A549 (cell line): ENCODE measurements at regions not wholly inside any gene's neighbourhood (a gene's known extent, or its start where the extent isn't known, plus 50 kb on each side); places are given as distances from the start of the nearest gene placed in this dataset.

Source experiments
- ATAC-seq, 2 experiments: fragments of 200-7000 bp in 1 of 2; fragments of >200 bp in 1 of 2; cut with Nextera tagmentation in 1 of 2; cut with Tn5 transposase in 1 of 2; 3 replicates each; pipeline versions ENCODE4 v1.8.0 to v1.9.1; 2018 to 2020; ENCODE audit warnings: mild to moderate bottlenecking in 1 of 2, moderate library complexity in 1 of 2
- CTCF ChIA-PET: fragments of 300-600 bp; sonication (Branson Sonifier 250); formaldehyde crosslinking; extraction: SDS; loops from one replicate; lab custom pipeline; 2021; ENCODE audit warnings: antibody characterized with exemption, inconsistent platforms; lab: Yijun Ruan, JAX
- POLR2A ChIA-PET: fragments of 350-600 bp; formaldehyde crosslinking; extraction: SDS; loops from one replicate; lab custom pipeline; 2021; ENCODE audit warnings: antibody characterized with exemption, inconsistent platforms; lab: Yijun Ruan, JAX
- DNase-seq, 2 experiments: peaks; one replicate each; pipeline versions ENCODE4 v3.0.0 to v3.0.0-alpha.2; 2011 to 2016; ENCODE audit warnings: low read depth in 1 of 2, low spot score in 1 of 2
- FAIRE-seq: peaks from 2 replicates; lab custom pipeline; 2011; peaks lifted over from hg19 to GRCh38; lab: Jason Lieb, UNC
- H3K27ac ChIP-seq, 2 experiments: fragments of >200 bp; sonication (Bioruptor Twin); formaldehyde crosslinking; 3 replicates each; pipeline ENCODE4 v1.5.1; 2016 to 2017
- H3K4me1 ChIP-seq: fragments of >200 bp; sonication (Bioruptor Twin); formaldehyde crosslinking; 3 replicates; pipeline ENCODE4 v1.6.1; 2016
- H3K4me2 ChIP-seq: fragments of >200 bp; sonication (Bioruptor Twin); formaldehyde crosslinking; 3 replicates; pipeline ENCODE4 v1.6.1; 2016
- H3K4me3 ChIP-seq: fragments of >200 bp; sonication (Bioruptor Twin); formaldehyde crosslinking; 3 replicates; pipeline ENCODE4 v1.5.1; 2016
- H3K9me3 ChIP-seq: fragments of >200 bp; sonication (Bioruptor Twin); formaldehyde crosslinking; 3 replicates; pipeline ENCODE4 v1.6.1; 2016
- ATOH8 ChIP-seq: fragments of 250-450 bp; sonication (Bioruptor Pico); IDR thresholded peaks from 2 replicates; pipeline ENCODE4 v1.5.0; 2020; ENCODE audit warnings: low read depth, mild to moderate bottlenecking, moderate library complexity
- CBX2 ChIP-seq: fragments of 200-600 bp; sonication (generic); IDR thresholded peaks from 2 replicates; pipeline ENCODE4 v1.6.1; 2016; ENCODE audit warnings: low read depth, mild to moderate bottlenecking, borderline replicate concordance
- CBX8 ChIP-seq: fragments of 200-600 bp; sonication (generic); IDR thresholded peaks from 2 replicates; pipeline ENCODE4 v1.6.1; 2016
- CHD2 ChIP-seq: fragments of 150-350 bp; IDR thresholded peaks from 2 replicates; pipeline ENCODE4 v1.6.1; 2014; ENCODE audit warnings: low read length; ENCODE audit not compliant: partially characterized antibody
- CHD4 ChIP-seq: fragments of 200-600 bp; sonication (generic); IDR thresholded peaks from 2 replicates; pipeline ENCODE4 v1.6.1; 2016; ENCODE audit warnings: antibody characterized with exemption, mild to moderate bottlenecking, borderline replicate concordance
- EHF ChIP-seq: fragments of 250-450 bp; sonication (Bioruptor Pico); IDR thresholded peaks from 2 replicates; pipeline ENCODE4 v1.5.0; 2020; ENCODE audit warnings: mild to moderate bottlenecking
- GATA3 ChIP-seq: IDR thresholded peaks from 2 replicates; pipeline ENCODE4 v1.6.1; 2012; ENCODE audit warnings: borderline replicate concordance
- HDAC2 ChIP-seq: fragments of 200-600 bp; sonication (generic); IDR thresholded peaks from 2 replicates; pipeline ENCODE4 v1.6.1; 2016
- HOXA7 ChIP-seq: fragments of 250-450 bp; sonication (Bioruptor Pico); IDR thresholded peaks from 2 replicates; pipeline ENCODE4 v1.5.0; 2020; ENCODE audit warnings: mild to moderate bottlenecking, moderate library complexity
- HOXB5 ChIP-seq: fragments of 250-450 bp; sonication (Bioruptor Pico); IDR thresholded peaks from 2 replicates; pipeline ENCODE4 v1.5.0; 2020; ENCODE audit warnings: mild to moderate bottlenecking, moderate library complexity
- JUNB ChIP-seq: fragments of >200 bp; sonication (Bioruptor Twin); formaldehyde crosslinking; IDR thresholded peaks from 2 replicates; pipeline ENCODE4 v1.6.1; 2016
- NPAS2 ChIP-seq: fragments of 250-450 bp; sonication (Bioruptor Pico); IDR thresholded peaks from 2 replicates; pipeline ENCODE4 v1.8.0; 2022; ENCODE audit warnings: mild to moderate bottlenecking, moderate library complexity, borderline replicate concordance
- RAD21 ChIP-seq, 2 experiments: fragments of >200 bp in 1 of 2; sonication (Bioruptor Twin) in 1 of 2; formaldehyde crosslinking in 1 of 2; IDR thresholded peaks in 1 of 2; conservative IDR thresholded peaks in 1 of 2; 2 replicates in 1 of 2; 3 replicates in 1 of 2; pipeline ENCODE4 v1.6.1; 2012 to 2018; ENCODE audit warnings: inconsistent platforms in 1 of 2
- SMC3 ChIP-seq: fragments of >200 bp; sonication (Bioruptor Twin); formaldehyde crosslinking; IDR thresholded peaks from 3 replicates; pipeline ENCODE4 v1.6.1; 2018; ENCODE audit warnings: inconsistent platforms
- TP53 ChIP-seq: fragments of 250-450 bp; sonication (Bioruptor Pico); IDR thresholded peaks from 2 replicates; pipeline ENCODE4 v1.5.0; 2021; ENCODE audit warnings: mild to moderate bottlenecking, moderate library complexity
- ZC3H11A ChIP-seq: fragments of 450-650 bp; IDR thresholded peaks from 2 replicates; pipeline ENCODE4 v1.6.1; 2014; ENCODE audit warnings: antibody characterized with exemption, mild to moderate bottlenecking
- ZFP36 ChIP-seq: fragments of 450-650 bp; IDR thresholded peaks from 2 replicates; pipeline ENCODE4 v1.6.1; 2014; ENCODE audit warnings: borderline replicate concordance; ENCODE audit not compliant: partially characterized antibody
- WGBS: methylation state at CpG from one replicate; pipeline ENCODE4 v1.1.6; 2017; ENCODE audit errors: missing lambda C conversion rate; 5-methylcytosine and 5-hydroxymethylcytosine counted together
- TF ChIP-seq, protein P1 (sequence below): IDR thresholded peaks from 2 replicates; pipeline ENCODE4 v1.6.1; 2012
- TF ChIP-seq, protein P2 (sequence below): fragments of >200 bp; sonication (Bioruptor Twin); formaldehyde crosslinking; IDR thresholded peaks from 3 replicates; pipeline ENCODE4 v1.6.1; 2016

GRCh38 chr21:18163956-18164355 is 80.7 kb upstream of the CHODL start:
- Histone ChIP-seq H3K9me3 (no peaks in the 10 kb centered on the region), H3K4me3 (no peak overlapping the region), H3K4me2 (no peak overlapping the region), H3K4me1 (no peaks in the 10 kb centered on the region), H3K27ac (no peak overlapping the region)
- CTCF ChIA-PET, result no interaction called here
- POLR2A ChIA-PET, result no interaction called here
- FAIRE-seq (no peak), ATAC-seq (no peak), DNase-seq (no peak)
- TF ChIP-seq EHF (CRISPR knock-in tag), result no peak

GRCh38 chr21:18161841-18162240 is 82.8 kb upstream of the CHODL start:
- Histone ChIP-seq H3K9me3 (no peaks in the 10 kb centered on the region), H3K27ac (no peak overlapping the region), H3K4me2 (no peak overlapping the region), H3K4me3 (no peak overlapping the region), H3K4me1 (no peaks in the 10 kb centered on the region)
- FAIRE-seq (no peak), DNase-seq (no peak), ATAC-seq (no peak)
- CTCF ChIA-PET, result no interaction called here
- TF ChIP-seq ZC3H11A (no peak), CHD4 (no peak), NPAS2 (no peak), HOXA7 (no peak), SMC3 (no peak), JUNB (no peak), ATOH8 (no peak)
- TF ChIP-seq, protein P1, sequence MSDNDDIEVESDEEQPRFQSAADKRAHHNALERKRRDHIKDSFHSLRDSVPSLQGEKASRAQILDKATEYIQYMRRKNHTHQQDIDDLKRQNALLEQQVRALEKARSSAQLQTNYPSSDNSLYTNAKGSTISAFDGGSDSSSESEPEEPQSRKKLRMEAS, result no peak
- POLR2A ChIA-PET, result no interaction called here
- WGBS, result 3% methylated on average over 3 of the region's 3 CpGs

- FAIRE-seq (no peak), DNase-seq (no peak), ATAC-seq (no peak)
- H3K9me3 ChIP-seq, result no peaks in the 10 kb centered on the region
- H3K4me2 ChIP-seq, result no peak overlapping the region
- no peak overlapping the region for H3K27ac ChIP-seq
- no peak for TF ChIP-seq HDAC2
- CTCF ChIA-PET, result no interaction called here
- POLR2A ChIA-PET, result no interaction called here
- H3K4me1 ChIP-seq, result no peaks in the 10 kb centered on the region
- 55% methylated on average over 1 of the region's 1 CpG for WGBS
- no peak overlapping the region for H3K4me3 ChIP-seq
Observed at GRCh38 chr21:18157406-18157805, 87.2 kb upstream of the CHODL start.

- Histone ChIP-seq H3K4me1 (no peaks in the 10 kb centered on the region), H3K4me2 (no peak overlapping the region), H3K27ac (no peak overlapping the region), H3K4me3 (no peak overlapping the region), H3K9me3 (no peaks in the 10 kb centered on the region)
- FAIRE-seq (no peak), DNase-seq (no peak), ATAC-seq (no peak)
- 0% methylated on average over 5 of the region's 5 CpGs for WGBS
- POLR2A ChIA-PET, result no interaction called here
- no peak for TF ChIP-seq TP53 (CRISPR knock-in tag)
- no peak for TF ChIP-seq CHD2
- no peak for TF ChIP-seq HOXB5 (CRISPR knock-in tag)
- no peak for TF ChIP-seq CBX2
- no peak for TF ChIP-seq CBX8
- TF ChIP-seq EHF (CRISPR knock-in tag), result no peak
- TF ChIP-seq RAD21 (conservative IDR thresholded peaks at IDR 0.05 in 1 of 2, IDR thresholded peaks at IDR 0.05 in 1 of 2), result no peak
- no peak for TF ChIP-seq HOXA7
- TF ChIP-seq, protein P2, sequence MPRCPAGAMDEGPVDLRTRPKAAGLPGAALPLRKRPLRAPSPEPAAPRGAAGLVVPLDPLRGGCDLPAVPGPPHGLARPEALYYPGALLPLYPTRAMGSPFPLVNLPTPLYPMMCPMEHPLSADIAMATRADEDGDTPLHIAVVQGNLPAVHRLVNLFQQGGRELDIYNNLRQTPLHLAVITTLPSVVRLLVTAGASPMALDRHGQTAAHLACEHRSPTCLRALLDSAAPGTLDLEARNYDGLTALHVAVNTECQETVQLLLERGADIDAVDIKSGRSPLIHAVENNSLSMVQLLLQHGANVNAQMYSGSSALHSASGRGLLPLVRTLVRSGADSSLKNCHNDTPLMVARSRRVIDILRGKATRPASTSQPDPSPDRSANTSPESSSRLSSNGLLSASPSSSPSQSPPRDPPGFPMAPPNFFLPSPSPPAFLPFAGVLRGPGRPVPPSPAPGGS, result no peak
- no peak for TF ChIP-seq GATA3
- no peak for TF ChIP-seq ZFP36
- CTCF ChIA-PET, result no interaction called here
Observed at GRCh38 chr21:18155508-18156193, 89.0 kb upstream of the CHODL start.
